ENCODE measurements at regions not wholly inside any gene's neighbourhood (a gene's known extent, or its start where the extent isn't known, plus 50 kb on each side); places are given as distances from the start of the nearest gene placed in this dataset.

DNA sequence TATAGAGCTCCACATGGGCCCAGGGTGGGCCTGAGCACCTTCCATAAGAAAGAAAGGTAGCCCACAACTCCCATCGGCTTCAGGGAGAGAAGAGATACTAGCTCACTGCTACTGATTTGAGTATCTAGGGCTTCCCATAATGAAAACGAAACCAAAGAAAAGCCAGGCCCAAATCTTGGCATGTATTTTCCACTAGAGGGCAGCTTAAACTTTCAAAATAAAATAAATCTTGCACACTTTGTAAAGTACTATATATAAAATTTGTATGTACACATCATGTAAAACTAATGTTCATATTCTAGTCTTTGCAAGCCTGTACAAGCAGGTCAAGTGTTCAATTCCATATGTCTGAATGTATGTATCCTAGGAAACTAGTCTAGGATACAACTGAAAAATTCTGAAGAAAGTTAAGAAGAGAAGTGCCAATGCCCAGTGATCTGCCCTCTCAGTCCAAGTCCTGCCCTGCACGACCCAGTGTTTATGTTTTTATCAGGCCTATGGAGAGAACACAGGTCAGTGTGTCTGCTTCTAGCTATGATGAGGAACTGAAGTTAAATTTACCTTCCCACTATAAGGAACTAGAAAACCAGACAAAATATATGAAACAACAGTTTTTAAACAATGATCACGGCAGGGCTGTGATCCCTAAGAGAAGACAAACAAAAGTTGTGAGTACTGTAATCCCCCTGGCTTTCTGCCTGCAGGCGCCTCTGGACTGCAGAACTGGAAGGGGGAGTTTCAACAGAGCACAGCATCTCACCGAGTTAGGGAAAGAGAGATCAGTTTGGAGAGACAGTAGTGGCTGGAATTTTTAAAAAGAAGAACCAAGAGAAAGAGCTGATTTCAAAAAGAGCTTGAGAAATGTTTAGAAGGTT, 475.7 kb downstream of the UQCRFS1 start (continued):
- TF ChIP-seq ZXDB (tag by site-specific recombination; IDR thresholded peaks at IDR 0.05) (no peak), ZNF658 (tag by site-specific recombination; IDR thresholded peaks at IDR 0.05) (no peak), ZNF792 (tag by site-specific recombination; IDR thresholded peaks at IDR 0.05) (no peak), KLF8 (tag by site-specific recombination; IDR thresholded peaks at IDR 0.05) (no peak), SALL2 (tag by site-specific recombination; IDR thresholded peaks at IDR 0.05; ENCODE audit: borderline replicate concordance) (no peak), PRDM1 (tag by site-specific recombination; IDR thresholded peaks at IDR 0.05) (peak; percentile 66), ZNF350 (tag by site-specific recombination; IDR thresholded peaks at IDR 0.05) (no peak), ZNF394 (tag by site-specific recombination; IDR thresholded peaks at IDR 0.05; ENCODE audit: borderline replicate concordance) (no peak), ZNF354C (tag by site-specific recombination; IDR thresholded peaks at IDR 0.05; ENCODE audit: borderline replicate concordance, low read depth) (no peak), ZNF76 (tag by site-specific recombination; IDR thresholded peaks at IDR 0.05; ENCODE audit: borderline replicate concordance, low read depth) (no peak)
- TF ChIP-seq, protein P1, sequence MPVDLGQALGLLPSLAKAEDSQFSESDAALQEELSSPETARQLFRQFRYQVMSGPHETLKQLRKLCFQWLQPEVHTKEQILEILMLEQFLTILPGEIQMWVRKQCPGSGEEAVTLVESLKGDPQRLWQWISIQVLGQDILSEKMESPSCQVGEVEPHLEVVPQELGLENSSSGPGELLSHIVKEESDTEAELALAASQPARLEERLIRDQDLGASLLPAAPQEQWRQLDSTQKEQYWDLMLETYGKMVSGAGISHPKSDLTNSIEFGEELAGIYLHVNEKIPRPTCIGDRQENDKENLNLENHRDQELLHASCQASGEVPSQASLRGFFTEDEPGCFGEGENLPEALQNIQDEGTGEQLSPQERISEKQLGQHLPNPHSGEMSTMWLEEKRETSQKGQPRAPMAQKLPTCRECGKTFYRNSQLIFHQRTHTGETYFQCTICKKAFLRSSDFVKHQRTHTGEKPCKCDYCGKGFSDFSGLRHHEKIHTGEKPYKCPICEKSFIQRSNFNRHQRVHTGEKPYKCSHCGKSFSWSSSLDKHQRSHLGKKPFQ (tag by site-specific recombination; IDR thresholded peaks at IDR 0.05), result no peak

DNA sequence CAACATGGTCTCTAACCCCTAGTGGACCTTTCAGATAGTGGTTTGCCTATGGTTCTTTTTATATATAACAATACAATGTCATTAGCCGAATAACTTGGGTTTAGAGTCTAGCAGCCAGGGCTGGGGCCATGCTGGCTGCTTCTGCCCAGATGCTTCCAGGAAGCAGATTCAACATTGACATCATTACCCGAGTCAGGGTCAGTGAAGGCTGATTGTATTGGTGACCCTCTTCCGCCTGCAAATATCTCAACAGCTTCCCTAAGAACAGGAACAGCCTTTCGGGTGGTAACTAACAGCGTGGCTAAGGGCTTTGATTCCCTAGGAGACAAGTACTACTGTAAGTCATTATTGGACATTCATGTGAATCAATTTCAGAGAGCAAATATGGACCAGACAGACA, 476.4 kb downstream of the UQCRFS1 start:
- ChIA-PET CTCF (interaction anchor here (0.6 to 6.3 kb wide), 52 partner anchors 9 to 860 kb away, joined by 3 to 263 read pairs (median 4); no protein-coding TSS in a partner anchor), POLR2A (interaction anchor here (1.0 kb wide), 1 partner anchor 9 kb away, joined by 9 read pairs; no protein-coding TSS in a partner anchor)
- Histone ChIP-seq H3K4me3 (ENCODE audit: low read depth, low read length) (no peak overlapping the region), H3K9me3 (ENCODE audit: control insufficient read depth, insufficient read depth, low read depth, low read length) (peaks cover 7% of the 10 kb centered on the region), H3K36me3 (ENCODE audit: control insufficient read depth in 2 of 2, insufficient read depth in 1 of 2, low read length in 2 of 2) (no peaks in the 10 kb centered on the region; a peak in 1 of 3 replicates), H3K27ac (ENCODE audit: extremely low read depth, low read depth, low read length) (no peak overlapping the region), H3K4me1 (ENCODE audit: control insufficient read depth, insufficient read depth, low read length) (no peaks in the 10 kb centered on the region)
- TF ChIP-seq ZNF19 (tag by site-specific recombination; IDR thresholded peaks at IDR 0.05; ENCODE audit: low read depth), result no peak
- TF ChIP-seq OVOL3 (tag by site-specific recombination; IDR thresholded peaks at IDR 0.05), result no peak
- no peak for TF ChIP-seq ZNF785 (tag by site-specific recombination; IDR thresholded peaks at IDR 0.05)
- no peak for TF ChIP-seq ZBTB21 (tag by site-specific recombination; IDR thresholded peaks at IDR 0.05)
- no peak for TF ChIP-seq ZNF341 (tag by site-specific recombination; IDR thresholded peaks at IDR 0.05; ENCODE audit: low read depth)
- TF ChIP-seq ZNF548 (tag by site-specific recombination; IDR thresholded peaks at IDR 0.05), result no peak
- peak; percentile 72 for TF ChIP-seq ZNF335 (tag by site-specific recombination; conservative IDR thresholded peaks at IDR 0.05)

DNA sequence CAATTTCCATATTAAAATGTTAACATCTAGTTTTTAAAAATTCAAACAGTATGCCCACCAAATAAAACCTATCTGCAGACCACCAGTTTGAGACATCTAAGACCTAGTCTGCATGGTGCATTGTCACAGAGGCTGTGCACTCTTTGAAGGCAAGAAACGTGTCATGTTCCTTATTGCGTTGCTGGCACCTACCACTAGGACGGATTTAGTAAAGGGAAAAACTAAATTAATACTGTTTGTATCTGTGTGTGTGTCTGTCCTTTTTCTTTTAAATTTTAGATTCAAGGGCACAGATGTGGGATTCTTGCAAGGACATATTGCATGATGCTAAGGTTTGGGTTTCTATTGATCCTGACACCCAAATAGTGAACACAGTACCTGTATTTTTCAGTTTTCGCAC, 481.4 kb downstream of the UQCRFS1 start:
- H3K4me1 ChIP-seq (ENCODE audit: control insufficient read depth, insufficient read depth, low read length), result peaks cover 6% of the 10 kb centered on the region
- ChIA-PET POLR2A (no interaction called here), CTCF (no interaction called here)
- no peak overlapping the region for H3K4me3 ChIP-seq (ENCODE audit: low read depth, low read length)
- no peak overlapping the region for H3K27ac ChIP-seq (ENCODE audit: extremely low read depth, low read depth, low read length)
- no peaks in the 10 kb centered on the region; a peak in 1 of 3 replicates for H3K36me3 ChIP-seq (ENCODE audit: control insufficient read depth in 2 of 2, insufficient read depth in 1 of 2, low read length in 2 of 2)
- H3K9me3 ChIP-seq (ENCODE audit: control insufficient read depth, insufficient read depth, low read depth, low read length), result peaks cover 7% of the 10 kb centered on the region
- TF ChIP-seq, protein P2, sequence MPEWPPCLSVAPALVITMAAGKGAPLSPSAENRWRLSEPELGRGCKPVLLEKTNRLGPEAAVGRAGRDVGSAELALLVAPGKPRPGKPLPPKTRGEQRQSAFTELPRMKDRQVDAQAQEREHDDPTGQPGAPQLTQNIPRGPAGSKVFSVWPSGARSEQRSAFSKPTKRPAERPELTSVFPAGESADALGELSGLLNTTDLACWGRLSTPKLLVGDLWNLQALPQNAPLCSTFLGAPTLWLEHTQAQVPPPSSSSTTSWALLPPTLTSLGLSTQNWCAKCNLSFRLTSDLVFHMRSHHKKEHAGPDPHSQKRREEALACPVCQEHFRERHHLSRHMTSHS (tag by site-specific recombination; IDR thresholded peaks at IDR 0.05), result no peak
- TF ChIP-seq SCRT1 (tag by site-specific recombination; IDR thresholded peaks at IDR 0.05; ENCODE audit: borderline replicate concordance) (no peak), ZEB2 (tag by site-specific recombination; IDR thresholded peaks at IDR 0.05) (no peak), SETDB1 (IDR thresholded peaks at IDR 0.05; ENCODE audit: insufficient read length, low read length) (no peak), PRDM1 (tag by site-specific recombination; IDR thresholded peaks at IDR 0.05) (no peak), ZFP69B (tag by site-specific recombination; IDR thresholded peaks at IDR 0.05) (no peak), ZNF423 (tag by site-specific recombination; IDR thresholded peaks at IDR 0.05) (no peak), ZNF777 (tag by site-specific recombination; IDR thresholded peaks at IDR 0.05; ENCODE audit: borderline replicate concordance) (no peak), ZBTB8A (tag by site-specific recombination; IDR thresholded peaks at IDR 0.05) (no peak)
- TF ChIP-seq, protein P3, sequence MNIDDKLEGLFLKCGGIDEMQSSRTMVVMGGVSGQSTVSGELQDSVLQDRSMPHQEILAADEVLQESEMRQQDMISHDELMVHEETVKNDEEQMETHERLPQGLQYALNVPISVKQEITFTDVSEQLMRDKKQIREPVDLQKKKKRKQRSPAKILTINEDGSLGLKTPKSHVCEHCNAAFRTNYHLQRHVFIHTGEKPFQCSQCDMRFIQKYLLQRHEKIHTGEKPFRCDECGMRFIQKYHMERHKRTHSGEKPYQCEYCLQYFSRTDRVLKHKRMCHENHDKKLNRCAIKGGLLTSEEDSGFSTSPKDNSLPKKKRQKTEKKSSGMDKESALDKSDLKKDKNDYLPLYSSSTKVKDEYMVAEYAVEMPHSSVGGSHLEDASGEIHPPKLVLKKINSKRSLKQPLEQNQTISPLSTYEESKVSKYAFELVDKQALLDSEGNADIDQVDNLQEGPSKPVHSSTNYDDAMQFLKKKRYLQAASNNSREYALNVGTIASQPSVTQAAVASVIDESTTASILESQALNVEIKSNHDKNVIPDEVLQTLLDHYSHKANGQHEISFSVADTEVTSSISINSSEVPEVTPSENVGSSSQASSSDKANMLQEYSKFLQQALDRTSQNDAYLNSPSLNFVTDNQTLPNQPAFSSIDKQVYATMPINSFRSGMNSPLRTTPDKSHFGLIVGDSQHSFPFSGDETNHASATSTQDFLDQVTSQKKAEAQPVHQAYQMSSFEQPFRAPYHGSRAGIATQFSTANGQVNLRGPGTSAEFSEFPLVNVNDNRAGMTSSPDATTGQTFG (tag by site-specific recombination; IDR thresholded peaks at IDR 0.05; ENCODE audit: borderline replicate concordance), result no peak
- TF ChIP-seq, protein P4, sequence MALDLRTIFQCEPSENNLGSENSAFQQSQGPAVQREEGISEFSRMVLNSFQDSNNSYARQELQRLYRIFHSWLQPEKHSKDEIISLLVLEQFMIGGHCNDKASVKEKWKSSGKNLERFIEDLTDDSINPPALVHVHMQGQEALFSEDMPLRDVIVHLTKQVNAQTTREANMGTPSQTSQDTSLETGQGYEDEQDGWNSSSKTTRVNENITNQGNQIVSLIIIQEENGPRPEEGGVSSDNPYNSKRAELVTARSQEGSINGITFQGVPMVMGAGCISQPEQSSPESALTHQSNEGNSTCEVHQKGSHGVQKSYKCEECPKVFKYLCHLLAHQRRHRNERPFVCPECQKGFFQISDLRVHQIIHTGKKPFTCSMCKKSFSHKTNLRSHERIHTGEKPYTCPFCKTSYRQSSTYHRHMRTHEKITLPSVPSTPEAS (tag by site-specific recombination; IDR thresholded peaks at IDR 0.05), result no peak
